ENCODE measurements at regions not wholly inside any gene's neighbourhood (a gene's known extent, or its start where the extent isn't known, plus 50 kb on each side); places are given as distances from the start of the nearest gene placed in this dataset.

DNA sequence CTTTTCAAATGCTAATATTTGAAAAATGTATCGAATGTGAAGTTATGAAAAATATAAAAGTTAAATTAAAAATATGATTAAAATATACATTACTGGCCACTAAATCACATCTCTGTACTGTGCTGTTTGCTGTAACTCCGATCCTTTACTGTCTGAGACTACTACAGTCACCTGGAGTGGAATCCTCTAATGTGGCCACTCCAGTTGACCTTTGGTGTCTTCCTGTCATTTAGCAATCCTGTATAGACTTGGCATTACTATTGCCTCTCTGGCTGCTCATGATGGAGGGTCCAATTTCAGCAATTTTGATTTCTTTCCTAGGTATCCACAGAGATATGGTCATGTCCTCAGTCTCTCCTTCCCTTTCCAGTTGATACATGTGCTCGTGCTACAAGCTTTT is 560.0 kb downstream of the CCDC85A start:
- H3K27ac Mint-ChIP-seq: no peak overlapping the region
- H3K27me3 Mint-ChIP-seq: no peaks in the 10 kb centered on the region
- H3K4me3 Mint-ChIP-seq: no peak overlapping the region
- no peaks in the 10 kb centered on the region for H3K4me1 Mint-ChIP-seq
- peaks cover 0 to 17% (median 3%) of the 10 kb centered on the region in 9 donors for H3K9me3 Mint-ChIP-seq
- POLR2A ChIA-PET: no interaction called here
- no peak for ATAC-seq
- no peaks in the 10 kb centered on the region for H3K36me3 Mint-ChIP-seq
- no peak for DNase-seq

DNA sequence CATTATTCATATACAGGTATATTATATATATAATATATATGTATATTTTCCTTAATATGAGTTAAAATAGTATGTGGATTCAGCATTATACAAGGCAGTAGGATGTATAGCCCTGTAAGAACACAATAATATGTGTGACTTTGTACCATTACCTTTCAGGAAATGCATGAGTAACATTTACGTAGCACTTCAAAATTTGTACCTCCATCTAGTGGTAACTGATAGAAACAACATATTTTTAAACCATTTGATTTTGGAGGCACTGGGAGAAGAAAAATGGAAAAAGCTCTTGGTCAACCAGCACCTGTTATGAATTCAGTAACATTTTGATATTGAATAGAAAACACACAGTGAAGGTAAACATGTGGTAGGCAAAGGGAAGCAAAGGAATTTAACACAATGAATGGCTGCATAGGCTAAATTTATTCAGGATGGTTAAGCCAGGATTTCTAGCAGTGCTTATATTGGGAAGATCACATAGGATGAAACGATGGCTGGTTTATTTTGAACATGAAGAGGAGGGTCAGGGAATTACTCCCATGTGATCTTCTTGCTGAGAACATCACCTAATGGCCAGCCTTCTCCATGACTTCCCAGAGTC is 565.5 kb downstream of the CCDC85A start:
- Mint-ChIP-seq H3K36me3 (no peaks in the 10 kb centered on the region), H3K27ac (no peak overlapping the region), H3K9me3 (peaks cover 0 to 13% (median under 1%) of the 10 kb centered on the region in 9 donors), H3K4me3 (no peak overlapping the region), H3K4me1 (no peaks in the 10 kb centered on the region), H3K27me3 (no peaks in the 10 kb centered on the region)
- ATAC-seq (no peak), DNase-seq (no peak)
- POLR2A ChIA-PET: no interaction called here

DNA sequence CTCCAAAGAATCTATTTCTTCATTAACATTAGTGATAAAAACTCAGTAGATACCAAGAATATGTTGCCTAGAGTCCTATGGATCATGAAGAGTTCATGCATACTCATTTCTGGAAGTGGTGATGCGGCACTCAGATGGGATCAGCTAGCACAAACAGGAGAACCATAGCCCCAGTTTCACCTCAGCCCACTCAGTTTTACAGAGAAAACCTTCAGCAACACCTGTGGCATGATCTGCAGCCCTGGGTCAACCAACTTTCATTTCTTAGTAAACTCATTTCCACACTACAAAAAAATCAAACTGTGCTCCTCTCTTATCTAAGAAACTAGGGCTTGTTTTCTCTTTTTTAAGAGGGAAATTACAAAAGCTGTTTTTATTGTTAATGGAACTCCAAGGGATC is 569.4 kb downstream of the CCDC85A start:
- H3K4me1 Mint-ChIP-seq: no peaks in the 10 kb centered on the region
- H3K27ac Mint-ChIP-seq: no peak overlapping the region
- no peak for DNase-seq
- POLR2A ChIA-PET: no interaction called here
- H3K27me3 Mint-ChIP-seq: no peaks in the 10 kb centered on the region
- no peaks in the 10 kb centered on the region for H3K36me3 Mint-ChIP-seq
- peaks cover 0 to 17% (median 2%) of the 10 kb centered on the region in 9 donors for H3K9me3 Mint-ChIP-seq
- no peak overlapping the region for H3K4me3 Mint-ChIP-seq
- no peak for ATAC-seq

DNA sequence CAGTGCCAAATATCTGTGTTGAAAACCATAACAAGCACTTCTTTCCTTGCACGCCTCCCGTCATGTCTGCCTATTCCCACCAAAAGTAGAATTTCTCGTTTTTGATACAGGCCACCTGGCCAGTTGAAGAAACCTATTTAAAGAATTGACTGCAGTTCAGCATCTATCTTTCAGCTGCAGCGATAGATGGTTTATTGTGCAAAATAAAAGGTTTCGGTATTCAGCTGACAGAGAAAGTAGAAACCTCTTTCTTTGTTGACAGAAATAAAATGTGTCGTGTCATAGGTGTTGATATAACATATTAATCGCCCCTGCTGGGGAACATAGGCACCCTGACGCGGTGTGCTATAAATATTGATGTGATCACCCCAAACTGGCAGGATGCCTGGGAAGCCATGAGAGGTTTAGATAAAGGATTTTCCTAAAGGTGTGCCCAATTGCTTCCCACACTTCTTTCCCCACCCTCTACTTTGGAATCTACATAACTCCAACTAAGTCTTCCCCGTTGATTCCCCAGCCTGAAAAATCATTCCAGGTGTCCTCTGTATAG is 570.4 kb downstream of the CCDC85A start:
- POLR2A ChIA-PET: no interaction called here
- Mint-ChIP-seq H3K4me1 (no peaks in the 10 kb centered on the region), H3K4me3 (no peak overlapping the region), H3K27me3 (no peaks in the 10 kb centered on the region), H3K27ac (no peak overlapping the region), H3K9me3 (peaks cover 0 to 17% (median 2%) of the 10 kb centered on the region in 9 donors), H3K36me3 (no peaks in the 10 kb centered on the region)
- DNase-seq (no peak), ATAC-seq (no peak)

- Mint-ChIP-seq H3K9me3 (peaks cover 0 to 18% (median 2%) of the 10 kb centered on the region in 9 donors), H3K27ac (no peak overlapping the region), H3K27me3 (no peaks in the 10 kb centered on the region), H3K36me3 (no peaks in the 10 kb centered on the region), H3K4me3 (no peak overlapping the region), H3K4me1 (no peaks in the 10 kb centered on the region)
- ATAC-seq (no peak), DNase-seq (no peak)
- POLR2A ChIA-PET: no interaction called here
Observed at GRCh38 chr2:56754627-56755026, 570.8 kb downstream of the CCDC85A start.

GRCh38 chr2:56757884-56758545 is 574.2 kb downstream of the CCDC85A start:
- ATAC-seq: no peak
- Mint-ChIP-seq H3K4me3 (no peak overlapping the region), H3K4me1 (no peaks in the 10 kb centered on the region), H3K9me3 (peaks cover 1 to 22% (median 8%) of the 10 kb centered on the region in 9 donors), H3K36me3 (no peaks in the 10 kb centered on the region), H3K27ac (no peak overlapping the region), H3K27me3 (no peaks in the 10 kb centered on the region)
- DNase-seq: no peak
- POLR2A ChIA-PET: no interaction called here

DNA sequence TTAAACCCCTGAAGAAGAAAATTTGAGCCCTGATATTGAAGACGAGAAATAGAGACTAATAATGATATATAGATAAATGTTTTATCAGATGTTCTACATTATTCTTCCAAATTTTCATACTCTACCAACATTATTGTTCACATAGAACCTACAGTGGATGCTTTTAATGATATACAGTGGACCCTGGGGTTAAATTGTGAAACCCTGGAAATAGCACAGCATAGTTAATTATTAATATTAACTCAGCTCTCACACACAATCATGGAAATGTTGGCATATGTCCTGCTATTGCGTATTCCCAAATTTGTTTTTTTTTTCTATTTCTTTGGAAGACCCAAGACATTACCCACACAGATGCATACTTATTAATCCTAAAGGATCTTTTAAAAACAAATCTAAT is 579.9 kb downstream of the CCDC85A start:
- Mint-ChIP-seq H3K36me3 (no peaks in the 10 kb centered on the region), H3K4me3 (no peak overlapping the region), H3K9me3 (peaks cover 1 to 21% (median 10%) of the 10 kb centered on the region in 9 donors), H3K27me3 (no peaks in the 10 kb centered on the region), H3K4me1 (no peaks in the 10 kb centered on the region), H3K27ac (no peak overlapping the region)
- no peak for DNase-seq
- POLR2A ChIA-PET: no interaction called here
- ATAC-seq: no peak

DNA sequence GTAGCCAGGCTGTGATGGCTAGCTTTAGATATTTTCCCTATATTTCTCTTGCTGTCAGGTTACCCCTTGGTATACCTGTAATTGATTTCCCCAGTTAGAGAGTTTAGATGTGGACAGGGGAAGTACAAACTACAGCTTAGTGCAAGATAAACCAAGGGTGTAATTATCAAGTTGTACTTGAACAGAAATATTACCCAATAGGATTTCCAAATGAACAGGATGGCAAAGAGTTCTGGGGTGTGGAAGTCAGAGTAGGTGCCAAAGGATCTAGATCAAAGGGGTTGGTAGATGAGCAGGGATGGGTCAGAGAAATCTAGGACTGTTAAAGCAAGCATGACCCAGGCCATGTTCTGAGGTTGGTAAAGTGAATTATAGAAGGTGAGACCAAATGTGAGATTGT is 585.2 kb downstream of the CCDC85A start:
- Mint-ChIP-seq H3K9me3 (peaks cover 0 to 23% (median 6%) of the 10 kb centered on the region in 9 donors), H3K27ac (no peak overlapping the region), H3K27me3 (no peaks in the 10 kb centered on the region), H3K36me3 (no peaks in the 10 kb centered on the region), H3K4me1 (no peaks in the 10 kb centered on the region), H3K4me3 (no peak overlapping the region)
- ATAC-seq: no peak
- DNase-seq: no peak
- POLR2A ChIA-PET: no interaction called here

GRCh38 chr2:56770490-56770889 is 586.7 kb downstream of the CCDC85A start:
- POLR2A ChIA-PET: no interaction called here
- Mint-ChIP-seq H3K27me3 (no peaks in the 10 kb centered on the region), H3K36me3 (no peaks in the 10 kb centered on the region), H3K9me3 (peaks cover 0 to 23% (median 6%) of the 10 kb centered on the region in 9 donors), H3K27ac (no peak overlapping the region), H3K4me1 (no peaks in the 10 kb centered on the region), H3K4me3 (no peak overlapping the region)
- ATAC-seq: no peak
- DNase-seq: no peak

- peaks cover 0 to 29% (median 10%) of the 10 kb centered on the region in 9 donors for H3K9me3 Mint-ChIP-seq
Observed at GRCh38 chr2:56784046-56784445, 600.3 kb downstream of the CCDC85A start.

GRCh38 chr2:56801214-56801613 is 617.4 kb downstream of the CCDC85A start:
- Mint-ChIP-seq H3K36me3 (no peaks in the 10 kb centered on the region), H3K4me3 (no peak overlapping the region), H3K27me3 (no peaks in the 10 kb centered on the region), H3K9me3 (peaks cover 3 to 24% (median 10%) of the 10 kb centered on the region in 9 donors), H3K4me1 (no peaks in the 10 kb centered on the region), H3K27ac (no peak overlapping the region)
- POLR2A ChIA-PET: no interaction called here
- ATAC-seq (no peak), DNase-seq (no peak)

More at GRCh38 chr2:56784046-56784445, 600.3 kb downstream of the CCDC85A start:
- no peak overlapping the region for H3K4me3 Mint-ChIP-seq
- POLR2A ChIA-PET: interaction anchor here (1.1 kb wide), 1 partner anchor 19 kb away, joined by 3 read pairs; no protein-coding TSS in a partner anchor
- no peak for DNase-seq
- no peak for ATAC-seq
- H3K4me1 Mint-ChIP-seq: no peaks in the 10 kb centered on the region
- no peaks in the 10 kb centered on the region for H3K27me3 Mint-ChIP-seq
- H3K27ac Mint-ChIP-seq: no peak overlapping the region
- H3K36me3 Mint-ChIP-seq: no peaks in the 10 kb centered on the region

DNA sequence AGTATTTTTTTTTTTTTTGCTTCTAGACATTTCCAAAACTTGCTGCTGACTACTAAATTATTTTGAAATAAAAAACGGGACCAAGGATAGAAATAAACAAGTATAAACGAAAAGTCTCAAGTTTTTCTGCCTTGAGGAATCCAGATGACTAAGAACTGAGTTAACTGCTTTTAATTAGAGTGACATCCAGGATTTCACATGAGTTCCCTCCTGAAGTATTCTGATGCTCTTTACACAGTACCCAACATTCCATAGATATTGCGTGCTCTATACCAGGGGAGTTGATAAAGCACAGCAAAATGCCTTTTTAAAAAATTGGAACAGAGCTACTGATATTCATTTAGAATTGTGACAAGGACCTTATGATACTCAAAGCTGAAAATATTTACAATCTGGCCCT is 618.0 kb downstream of the CCDC85A start:
- Mint-ChIP-seq H3K27ac (no peak overlapping the region), H3K4me1 (no peaks in the 10 kb centered on the region), H3K4me3 (no peak overlapping the region), H3K36me3 (no peaks in the 10 kb centered on the region), H3K27me3 (no peaks in the 10 kb centered on the region), H3K9me3 (peaks cover 1 to 24% (median 10%) of the 10 kb centered on the region in 9 donors)
- POLR2A ChIA-PET: no interaction called here
- ATAC-seq (no peak), DNase-seq (no peak)

DNA sequence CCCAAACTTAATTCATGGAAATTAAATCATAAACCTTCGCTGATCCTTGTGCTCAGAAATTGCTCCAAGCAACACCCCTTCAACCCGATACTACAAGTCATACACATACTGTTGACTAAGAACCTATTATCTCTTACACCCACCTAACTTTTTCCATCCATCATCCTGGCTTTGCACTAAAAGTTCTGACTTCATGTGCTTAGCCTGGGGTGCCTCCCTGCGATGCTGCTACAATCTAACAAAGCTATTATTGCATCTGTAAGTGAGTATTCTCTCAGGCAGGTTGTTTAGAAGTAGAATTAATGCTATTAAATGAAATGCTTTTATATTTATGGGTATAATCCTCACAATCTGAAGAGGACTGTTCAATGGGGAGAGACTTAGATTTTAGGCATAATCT is 619.8 kb downstream of the CCDC85A start:
- H3K36me3 Mint-ChIP-seq: no peaks in the 10 kb centered on the region
- H3K27me3 Mint-ChIP-seq: no peaks in the 10 kb centered on the region
- DNase-seq (no peak), ATAC-seq (no peak)
- H3K27ac Mint-ChIP-seq: no peak overlapping the region
- H3K9me3 Mint-ChIP-seq: peaks cover 0 to 16% (median 10%) of the 10 kb centered on the region in 9 donors
- H3K4me3 Mint-ChIP-seq: no peak overlapping the region
- POLR2A ChIA-PET: no interaction called here
- no peaks in the 10 kb centered on the region for H3K4me1 Mint-ChIP-seq

DNA sequence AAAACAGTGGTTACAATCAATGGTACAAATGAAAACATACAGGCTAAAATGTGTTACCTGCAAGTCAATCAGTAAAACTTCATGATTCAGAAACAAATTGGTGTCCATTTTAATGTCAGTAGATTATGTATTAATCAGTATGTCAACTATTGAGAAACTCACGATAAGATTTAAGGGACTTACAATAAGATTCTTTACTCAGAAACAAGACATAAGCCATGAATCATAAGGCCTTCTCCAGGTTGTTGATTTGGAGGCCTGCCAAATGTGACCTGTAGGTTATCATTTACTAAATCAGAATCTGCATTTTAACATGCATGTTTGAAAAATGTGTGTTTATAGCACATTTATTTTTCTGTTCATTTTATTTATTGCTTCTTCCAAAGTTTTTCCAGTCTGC is 623.1 kb downstream of the CCDC85A start:
- DNase-seq (no peak), ATAC-seq (no peak)
- H3K4me3 Mint-ChIP-seq: no peak overlapping the region
- no peak overlapping the region for H3K27ac Mint-ChIP-seq
- H3K27me3 Mint-ChIP-seq: no peaks in the 10 kb centered on the region
- H3K9me3 Mint-ChIP-seq: peaks cover 3 to 23% (median 8%) of the 10 kb centered on the region in 9 donors
- no peaks in the 10 kb centered on the region for H3K36me3 Mint-ChIP-seq
- POLR2A ChIA-PET: no interaction called here
- no peaks in the 10 kb centered on the region for H3K4me1 Mint-ChIP-seq
